SK-N-SH treated with all-trans-retinoic acid at 6 μM for 48 hours (cell line): ENCODE measurements at regions not wholly inside any gene's neighbourhood (a gene's known extent, or its start where the extent isn't known, plus 50 kb on each side); places are given as distances from the start of the nearest gene placed in this dataset.

Source experiments
- CSRNP3 ChIP-seq: fragments of 250-450 bp; sonication (Bioruptor Pico); IDR thresholded peaks from 2 replicates; pipeline ENCODE4 v1.5.1; 2021; ENCODE audit warnings: mild to moderate bottlenecking, moderate library complexity
- ISL1 ChIP-seq: fragments of 250-450 bp; sonication (Bioruptor Pico); IDR thresholded peaks from 2 replicates; pipeline ENCODE4 v2.1.2; 2022; ENCODE audit warnings: mild to moderate bottlenecking, moderate library complexity
- RARB ChIP-seq: fragments of 250-450 bp; sonication (Bioruptor Pico); IDR thresholded peaks from 2 replicates; pipeline ENCODE4 v1.8.0; 2021; ENCODE audit warnings: mild to moderate bottlenecking, moderate library complexity
- TCF4 ChIP-seq: fragments of 250-450 bp; sonication (Bioruptor Pico); IDR thresholded peaks from 2 replicates; pipeline ENCODE4 v1.8.0; 2021; ENCODE audit warnings: mild to moderate bottlenecking, moderate library complexity, borderline replicate concordance
- TOX ChIP-seq: fragments of 250-450 bp; sonication (Bioruptor Pico); IDR thresholded peaks from 2 replicates; pipeline ENCODE4 v1.8.0; 2021; ENCODE audit warnings: mild to moderate bottlenecking, moderate library complexity, borderline replicate concordance
- ZC3H10 ChIP-seq: fragments of 250-450 bp; sonication (Bioruptor Pico); IDR thresholded peaks from 2 replicates; pipeline ENCODE4 v1.5.1; 2021; ENCODE audit warnings: mild to moderate bottlenecking, moderate library complexity
- TF ChIP-seq, protein P1 (sequence below): fragments of 250-450 bp; sonication (Bioruptor Pico); IDR thresholded peaks from 2 replicates; pipeline ENCODE4 v1.8.0; 2020; ENCODE audit warnings: mild to moderate bottlenecking, moderate library complexity, borderline replicate concordance

DNA sequence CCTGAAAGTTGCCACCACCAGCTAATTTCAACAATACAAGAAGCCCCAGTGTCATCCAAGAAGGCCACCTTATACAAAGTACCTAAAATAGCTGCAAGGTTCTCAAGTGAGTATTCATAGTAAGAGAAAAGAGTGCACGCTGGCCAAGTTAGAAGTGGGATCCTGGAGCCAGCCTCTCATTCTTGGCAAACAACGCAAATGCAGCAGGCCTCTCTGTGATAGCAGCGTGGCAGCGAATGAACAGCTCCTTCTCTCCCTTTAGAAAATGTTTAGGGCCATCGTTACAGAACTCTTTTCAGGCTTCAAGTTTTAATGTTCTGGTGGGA is 78.0 kb upstream of the IFNG-AS1 start:
- TF ChIP-seq TCF4 (CRISPR knock-in tag), result no peak
- TF ChIP-seq TOX, result no peak
- TF ChIP-seq, protein P1, sequence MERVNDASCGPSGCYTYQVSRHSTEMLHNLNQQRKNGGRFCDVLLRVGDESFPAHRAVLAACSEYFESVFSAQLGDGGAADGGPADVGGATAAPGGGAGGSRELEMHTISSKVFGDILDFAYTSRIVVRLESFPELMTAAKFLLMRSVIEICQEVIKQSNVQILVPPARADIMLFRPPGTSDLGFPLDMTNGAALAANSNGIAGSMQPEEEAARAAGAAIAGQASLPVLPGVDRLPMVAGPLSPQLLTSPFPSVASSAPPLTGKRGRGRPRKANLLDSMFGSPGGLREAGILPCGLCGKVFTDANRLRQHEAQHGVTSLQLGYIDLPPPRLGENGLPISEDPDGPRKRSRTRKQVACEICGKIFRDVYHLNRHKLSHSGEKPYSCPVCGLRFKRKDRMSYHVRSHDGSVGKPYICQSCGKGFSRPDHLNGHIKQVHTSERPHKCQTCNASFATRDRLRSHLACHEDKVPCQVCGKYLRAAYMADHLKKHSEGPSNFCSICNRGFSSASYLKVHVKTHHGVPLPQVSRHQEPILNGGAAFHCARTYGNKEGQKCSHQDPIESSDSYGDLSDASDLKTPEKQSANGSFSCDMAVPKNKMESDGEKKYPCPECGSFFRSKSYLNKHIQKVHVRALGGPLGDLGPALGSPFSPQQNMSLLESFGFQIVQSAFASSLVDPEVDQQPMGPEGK (CRISPR knock-in tag), result no peak
- no peak for TF ChIP-seq ZC3H10 (CRISPR knock-in tag)
- TF ChIP-seq RARB (CRISPR knock-in tag), result no peak
- TF ChIP-seq CSRNP3 (CRISPR knock-in tag), result no peak
- TF ChIP-seq ISL1 (CRISPR knock-in tag), result no peak
